K562 (cell line): ENCODE measurements at regions not wholly inside any gene's neighbourhood (a gene's known extent, or its start where the extent isn't known, plus 50 kb on each side); places are given as distances from the start of the nearest gene placed in this dataset.

Experiments
- ATAC-seq: fragments of 200-7000 bp; cut with Tn5 transposase; 3 replicates; pipeline ENCODE4 v1.9.1; 2020; ENCODE audit warnings: moderate library complexity
- BruUV-seq: library from RNA; stranded (reverse); fragments of 400-500 nt; replicated peaks from 2 replicates; lab custom pipeline; 2021; lab: Mats Ljungman, UMichigan
- CTCF ChIA-PET: fragments of 300-600 bp; formaldehyde crosslinking; extraction: SDS; loops from one replicate; lab custom pipeline; 2021; ENCODE audit warnings: low intra/inter-chr PET ratio; lab: Yijun Ruan, JAX
- POLR2A ChIA-PET: fragments of 300-600, 350-650 bp; sonication (Branson Sonifier 250); formaldehyde crosslinking; extraction: SDS; loops from one replicate; lab custom pipeline; 2021; ENCODE audit warnings: antibody characterized with exemption, inconsistent platforms; lab: Yijun Ruan, JAX
- DNase-seq, 4 experiments: peaks; one replicate each; pipeline versions ENCODE4 v3.0.0 to v3.0.0-alpha.2; 2011 to 2018; ENCODE audit warnings: low spot score in 3 of 4, mixed read lengths in 3 of 4; ENCODE audit errors: extremely low read depth in 1 of 4
- FAIRE-seq: peaks from 2 replicates; lab custom pipeline; 2011; peaks lifted over from hg19 to GRCh38; lab: Jason Lieb, UNC
- H2AFZ ChIP-seq: 2 replicates; pipeline ENCODE4 v1.6.0; 2011; ENCODE audit warnings: low read depth, low read length, control low read depth, inconsistent platforms
- H3K27ac ChIP-seq: fragments of 200-600 bp; 3 replicates; pipeline ENCODE4 v1.8.0; 2011; ENCODE audit warnings: low read depth, mild to moderate bottlenecking, control low read depth, inconsistent platforms, low read length, moderate library complexity, mixed read lengths; ENCODE audit errors: extremely low read depth
- H3K27me3 ChIP-seq, 2 experiments: fragments of 300-600 bp in 1 of 2; 2 replicates in 1 of 2; 3 replicates in 1 of 2; pipeline versions ENCODE4 v1.6.0 to v1.8.0; 2011; ENCODE audit warnings: inconsistent platforms in 2 of 2, low read length in 2 of 2, mild to moderate bottlenecking in 1 of 2, mixed read lengths in 1 of 2, moderate library complexity in 1 of 2; ENCODE audit not compliant: control insufficient read depth in 2 of 2, insufficient read depth in 2 of 2
- H3K36me3 ChIP-seq: fragments of 300-600 bp; 3 replicates; pipeline ENCODE4 v1.8.0; 2011; ENCODE audit warnings: mild to moderate bottlenecking, low read length, inconsistent platforms; ENCODE audit not compliant: control insufficient read depth, insufficient read depth
- H3K4me1 ChIP-seq, 2 experiments: fragments of 200-600 bp in 1 of 2; replicated peaks in 1 of 2; 2 replicates in 1 of 2; 3 replicates in 1 of 2; pipeline versions ENCODE4 v1.5.1 to v1.8.0; 2011; ENCODE audit warnings: inconsistent platforms in 2 of 2, low read length in 2 of 2, mild to moderate bottlenecking in 1 of 2, mixed read lengths in 1 of 2, moderate library complexity in 1 of 2; ENCODE audit not compliant: control insufficient read depth in 2 of 2, insufficient read depth in 2 of 2
- H3K4me2 ChIP-seq: 2 replicates; pipeline ENCODE4 v1.6.1; 2011; ENCODE audit warnings: low read length, control low read depth, inconsistent platforms, mixed read lengths; ENCODE audit not compliant: insufficient read depth
- H3K4me3 ChIP-seq: fragments of 200-600 bp; sonication (generic), shearing (Covaris generic); 2 replicates; pipeline ENCODE4 v1.5.1; 2016; ENCODE audit warnings: control low read depth, inconsistent platforms
- H3K79me2 ChIP-seq: fragments of 200-600 bp; 3 replicates; pipeline ENCODE4 v1.8.0; 2011; ENCODE audit warnings: low read length, inconsistent platforms; ENCODE audit not compliant: control insufficient read depth, insufficient read depth
- H3K9ac ChIP-seq, 2 experiments: 2 replicates each; pipeline versions ENCODE4 v1.6.0 to v1.6.1; 2011; ENCODE audit warnings: low read depth in 2 of 2, low read length in 2 of 2, control low read depth in 1 of 2, inconsistent platforms in 1 of 2, mild to moderate bottlenecking in 1 of 2, mixed read lengths in 1 of 2; ENCODE audit not compliant: insufficient read depth in 1 of 2
- H3K9me1 ChIP-seq: one replicate; pipeline ENCODE4 v1.6.0; 2011; ENCODE audit warnings: inconsistent platforms, mild to moderate bottlenecking, low read length, moderate library complexity; ENCODE audit not compliant: control insufficient read depth, insufficient read depth
- H3K9me3 ChIP-seq: replicated peaks from 2 replicates; pipeline ENCODE4 v1.5.1; 2011; ENCODE audit warnings: low read depth, low read length, inconsistent platforms; ENCODE audit not compliant: control insufficient read depth, insufficient read depth
- H4K20me1 ChIP-seq: replicated peaks from 2 replicates; pipeline ENCODE4 v1.6.1; 2011; ENCODE audit warnings: low read length, inconsistent platforms, mixed read lengths; ENCODE audit not compliant: control insufficient read depth, insufficient read depth
- ARID4B ChIP-seq: sonication (generic); formaldehyde crosslinking; IDR thresholded peaks from 2 replicates; pipeline ENCODE4 v1.8.0; 2022; ENCODE audit warnings: mild to moderate bottlenecking, missing genetic modification reagents
- BACH1 ChIP-seq: fragments of 200-800 bp; sonication (Bioruptor generic); IDR thresholded peaks from 2 replicates; pipeline ENCODE4 v1.6.1; 2016; ENCODE audit warnings: missing genetic modification characterization, missing compliant biosample characterization
- DPF2 ChIP-seq: fragments of 450-650 bp; IDR thresholded peaks from 2 replicates; pipeline ENCODE4 v1.6.1; 2016
- E2F5 ChIP-seq: sonication (generic); formaldehyde crosslinking; IDR thresholded peaks from 2 replicates; pipeline ENCODE4 v1.8.0; 2022; ENCODE audit warnings: mild to moderate bottlenecking, missing genetic modification reagents
- GABPB2 ChIP-seq: fragments of 250-450 bp; sonication (Bioruptor Pico); conservative IDR thresholded peaks from 2 replicates; pipeline ENCODE4 v1.5.1; 2021; ENCODE audit warnings: mild to moderate bottlenecking
- HMGN3 ChIP-seq: IDR thresholded peaks from 2 replicates; pipeline ENCODE4 v1.6.1; 2011; ENCODE audit warnings: borderline replicate concordance, low read depth, mild to moderate bottlenecking, mixed read lengths, low read length; ENCODE audit not compliant: insufficient read length; ENCODE audit errors: extremely low read depth
- HOMEZ ChIP-seq: fragments of 250-450 bp; sonication (Bioruptor Pico); IDR thresholded peaks from 2 replicates; pipeline ENCODE4 v1.4.0; 2020; ENCODE audit warnings: mild to moderate bottlenecking, moderate library complexity
- JUND ChIP-seq, 2 experiments: IDR thresholded peaks; 2 replicates in 1 of 2; 3 replicates in 1 of 2; pipeline ENCODE4 v1.6.1; 2011; ENCODE audit warnings: borderline replicate concordance in 2 of 2, low read depth in 2 of 2, low read length in 2 of 2, improper control_type of control experiment in 1 of 2, missing biosample characterization in 1 of 2, missing genetic modification characterization in 1 of 2, missing genetic modification reagents in 1 of 2
- MIER1 ChIP-seq: fragments of 450-650 bp; IDR thresholded peaks from 2 replicates; pipeline ENCODE4 v1.6.1; 2016; ENCODE audit warnings: antibody characterized with exemption, mild to moderate bottlenecking, low read depth
- NFE2 ChIP-seq: IDR thresholded peaks from 2 replicates; pipeline ENCODE4 v1.6.1; 2014; ENCODE audit warnings: antibody characterized with exemption, low read depth
- SAFB ChIP-seq: fragments of 200-400 bp; formaldehyde crosslinking; IDR thresholded peaks from 2 replicates; pipeline ENCODE4 v1.6.1; 2017; ENCODE audit warnings: low read depth, low read length, borderline replicate concordance
- SNIP1 ChIP-seq: fragments of 450-650 bp; IDR thresholded peaks from 2 replicates; pipeline ENCODE4 v1.7.1; 2017; ENCODE audit warnings: low read depth, mild to moderate bottlenecking
- SP1 ChIP-seq: sonication (generic); formaldehyde crosslinking; IDR thresholded peaks from 2 replicates; pipeline ENCODE4 v1.8.1; 2022; ENCODE audit warnings: mild to moderate bottlenecking, missing genetic modification reagents
- ZBTB7A ChIP-seq: IDR thresholded peaks from 2 replicates; pipeline ENCODE4 v1.6.1; 2011; ENCODE audit warnings: low read depth, mild to moderate bottlenecking, low read length, moderate library complexity, borderline replicate concordance; ENCODE audit not compliant: control insufficient read depth
- ZBTB9 ChIP-seq: fragments of 450-650 bp; formaldehyde crosslinking; IDR thresholded peaks from 2 replicates; pipeline ENCODE4 v1.4.0; 2020; ENCODE audit warnings: mild to moderate bottlenecking, moderate library complexity
- ZNF41 ChIP-seq: fragments of 250-450 bp; sonication (Bioruptor Pico); conservative IDR thresholded peaks from 2 replicates; pipeline ENCODE4 v1.4.0; 2020; ENCODE audit warnings: mild to moderate bottlenecking
- WGBS: fragments of 100-300 bp; shearing (Covaris generic); methylation state at CpG from one replicate; pipeline ENCODE4 v1.1.6; 2016; ENCODE audit warnings: low coverage, mixed read lengths; ENCODE audit not compliant: insufficient coverage; ENCODE audit errors: missing lambda C conversion rate; 5-methylcytosine and 5-hydroxymethylcytosine counted together
- in situ Hi-C: fragments of 300-500 bp; cut with MboI; formaldehyde crosslinking; loops from 4 replicates; pipeline ENCODE4 v1.15.0; 2018; ENCODE audit warnings: inconsistent platforms, mixed read lengths
- intact Hi-C: fragments of 100-400 bp; cut with micrococcal nuclease; formaldehyde crosslinking; loops from 2 replicates; pipeline ENCODE4 v1.14.2; 2022

- ATAC-seq, result no peak
- WGBS, result 0% methylated on average over 1 of the region's 1 CpG
- Histone ChIP-seq H3K9ac (no peak overlapping the region), H4K20me1 (no peaks in the 10 kb centered on the region), H2AFZ (no peak overlapping the region), H3K27me3 (no peaks in the 10 kb centered on the region), H3K4me2 (no peak overlapping the region), H3K4me3 (no peak overlapping the region), H3K9me3 (peaks cover 2% of the 10 kb centered on the region; the same call in 1 of the 2 replicates), H3K4me1 (no peaks in the 10 kb centered on the region), H3K79me2 (no peaks in the 10 kb centered on the region), H3K27ac (no peak overlapping the region), H3K36me3 (no peaks in the 10 kb centered on the region), H3K9me1 (no peaks in the 10 kb centered on the region)
- no TSS peak for BruUV-seq
- CTCF ChIA-PET, result no interaction called here
- intact Hi-C loops (no loop called here), in situ Hi-C loops (no loop called here)
- no peak for FAIRE-seq
- POLR2A ChIA-PET, result no interaction called here
- no peak for DNase-seq
- TF ChIP-seq SP1 (CRISPR knock-in tag) (no peak), ZBTB7A (no peak), MIER1 (no peak), ZNF41 (CRISPR knock-in tag) (no peak), GABPB2 (CRISPR knock-in tag) (no peak), HOMEZ (CRISPR knock-in tag) (no peak), DPF2 (no peak), ARID4B (CRISPR knock-in tag) (no peak), E2F5 (no peak), NFE2 (no peak), BACH1 (tag) (no peak), SAFB (no peak), JUND (IDR thresholded peaks at IDR 0.05; ENCODE audit: borderline replicate concordance, low read depth, low read length) (no peak), JUND (tag; IDR thresholded peaks at IDR 0.05; ENCODE audit: borderline replicate concordance, low read depth, low read length) (no peak), HMGN3 (no peak), SNIP1 (no peak), ZBTB9 (CRISPR knock-in tag) (no peak)
Observed at GRCh38 chr3:147843331-147843730, 434.2 kb downstream of the ZIC1 start.
